OCI-LY3 (cell line): ENCODE measurements at regions not wholly inside any gene's neighbourhood (a gene's known extent, or its start where the extent isn't known, plus 50 kb on each side); places are given as distances from the start of the nearest gene placed in this dataset.

Experiments used
- H2AFZ ChIP-seq: fragments of 200-600, 300-600 bp; shearing (Covaris generic); 2 replicates; pipeline ENCODE4 v1.6.0; 2014; ENCODE audit warnings: antibody characterized with exemption, low read depth, low read length
- H3K27ac ChIP-seq: fragments of 200-600, 300-600 bp; sonication (generic); 2 replicates; pipeline ENCODE4 v1.5.1; 2014; ENCODE audit warnings: mild to moderate bottlenecking, low read length, moderate library complexity, mixed read lengths
- H3K27me3 ChIP-seq: fragments of 200-600, 300-600 bp; sonication (generic); 2 replicates; pipeline ENCODE4 v1.6.1; 2014; ENCODE audit warnings: low read depth, low read length, mixed read lengths
- H3K36me3 ChIP-seq: fragments of 200-600, 300-600 bp; sonication (generic); replicated peaks from 2 replicates; pipeline ENCODE3; 2014; ENCODE audit warnings: low read depth, low read length, mixed read lengths
- H3K4me1 ChIP-seq: fragments of 300-600, 200-600 bp; sonication (generic); 2 replicates; pipeline ENCODE4 v1.6.1; 2014; ENCODE audit warnings: low read length, mixed read lengths
- H3K4me2 ChIP-seq: fragments of 200-600, 300-600 bp; sonication (generic); 2 replicates; pipeline ENCODE4 v1.6.1; 2014; ENCODE audit warnings: low read length, mixed read lengths
- H3K4me3 ChIP-seq: fragments of 300-600, 200-600 bp; sonication (generic); 2 replicates; pipeline ENCODE4 v1.5.1; 2014; ENCODE audit warnings: antibody characterized with exemption, mild to moderate bottlenecking, low read length, moderate library complexity
- H3K79me2 ChIP-seq: fragments of 300-600, 200-600 bp; shearing (Covaris generic); 2 replicates; pipeline ENCODE4 v1.6.1; 2014; ENCODE audit warnings: mild to moderate bottlenecking, low read length, mixed read lengths
- H3K9ac ChIP-seq: fragments of 300-600, 200-600 bp; shearing (Covaris generic); 2 replicates; pipeline ENCODE4 v1.6.0; 2014; ENCODE audit warnings: mild to moderate bottlenecking, low read length, moderate library complexity
- H3K9me3 ChIP-seq: fragments of 200-600, 300-600 bp; shearing (Covaris generic); 2 replicates; pipeline ENCODE4 v1.6.1; 2014; ENCODE audit warnings: low read length, mixed read lengths; ENCODE audit not compliant: insufficient read depth
- H4K20me1 ChIP-seq: fragments of 200-600, 300-600 bp; sonication (generic); 2 replicates; pipeline ENCODE4 v1.6.1; 2016; ENCODE audit warnings: low read length, mixed read lengths; ENCODE audit not compliant: insufficient read depth
- CTCF ChIP-seq: fragments of 200-600, 300-600 bp; sonication (generic); IDR thresholded peaks from 2 replicates; pipeline ENCODE4 v1.5.1; 2014; ENCODE audit warnings: antibody characterized with exemption, low read length, low read depth
- EZH2phosphoT487 ChIP-seq: fragments of 200-600 bp; shearing (Covaris generic); IDR thresholded peaks from 2 replicates; pipeline ENCODE4 v1.6.1; 2018; ENCODE audit warnings: antibody characterized with exemption, mixed run types, low read depth

GRCh38 chr4:67346654-67347053 lies 198.6 kb downstream of the CENPC start:
- Histone ChIP-seq H2AFZ (no peak overlapping the region), H3K27ac (no peak overlapping the region), H3K27me3 (no peaks in the 10 kb centered on the region), H3K9ac (no peak overlapping the region), H3K79me2 (no peaks in the 10 kb centered on the region), H4K20me1 (no peaks in the 10 kb centered on the region), H3K4me2 (no peak overlapping the region), H3K4me1 (no peaks in the 10 kb centered on the region), H3K9me3 (no peaks in the 10 kb centered on the region), H3K36me3 (no peaks in the 10 kb centered on the region), H3K4me3 (no peak overlapping the region)
- no peak for TF ChIP-seq CTCF
- no peak for TF ChIP-seq EZH2phosphoT487

- H3K4me3 ChIP-seq = no peak overlapping the region
- H3K9me3 ChIP-seq = no peaks in the 10 kb centered on the region
- no peaks in the 10 kb centered on the region for H3K4me1 ChIP-seq
- H3K27me3 ChIP-seq = no peaks in the 10 kb centered on the region
- H3K4me2 ChIP-seq = no peak overlapping the region
- H3K79me2 ChIP-seq = no peaks in the 10 kb centered on the region
- no peak overlapping the region for H2AFZ ChIP-seq
- H3K36me3 ChIP-seq = no peaks in the 10 kb centered on the region
- H3K9ac ChIP-seq = no peak overlapping the region
- H4K20me1 ChIP-seq = no peaks in the 10 kb centered on the region
- TF ChIP-seq CTCF = no peak
- TF ChIP-seq EZH2phosphoT487 = no peak
- no peak overlapping the region for H3K27ac ChIP-seq
These were observed 200.5 kb downstream of the CENPC start for GRCh38 chr4:67344594-67345380.

- Histone ChIP-seq H3K4me3 (no peak overlapping the region), H3K4me2 (no peak overlapping the region), H3K36me3 (no peaks in the 10 kb centered on the region), H3K9ac (no peak overlapping the region), H3K79me2 (no peaks in the 10 kb centered on the region), H3K27me3 (no peaks in the 10 kb centered on the region), H4K20me1 (no peaks in the 10 kb centered on the region), H2AFZ (no peak overlapping the region), H3K9me3 (no peaks in the 10 kb centered on the region), H3K27ac (no peak overlapping the region), H3K4me1 (no peaks in the 10 kb centered on the region)
- TF ChIP-seq CTCF (no peak), EZH2phosphoT487 (no peak)
These were observed 202.1 kb downstream of the CENPC start for GRCh38 chr4:67343199-67343598.

GRCh38 chr4:67342291-67342690 lies 203.0 kb downstream of the CENPC start:
- no peak overlapping the region for H3K4me2 ChIP-seq
- no peaks in the 10 kb centered on the region for H3K27me3 ChIP-seq

More at GRCh38 chr4:67342291-67342690, 203.0 kb downstream of the CENPC start:
- no peak overlapping the region for H3K27ac ChIP-seq
- no peak overlapping the region for H3K9ac ChIP-seq
- H3K4me3 ChIP-seq = no peak overlapping the region
- no peaks in the 10 kb centered on the region for H3K9me3 ChIP-seq
- H2AFZ ChIP-seq = no peak overlapping the region
- no peaks in the 10 kb centered on the region for H4K20me1 ChIP-seq
- H3K36me3 ChIP-seq = no peaks in the 10 kb centered on the region
- H3K4me1 ChIP-seq = no peaks in the 10 kb centered on the region
- no peak for TF ChIP-seq EZH2phosphoT487
- TF ChIP-seq CTCF = no peak
- H3K79me2 ChIP-seq = no peaks in the 10 kb centered on the region
